GM12865 (cell line): ENCODE measurements at regions not wholly inside any gene's neighbourhood (a gene's known extent, or its start where the extent isn't known, plus 50 kb on each side); places are given as distances from the start of the nearest gene placed in this dataset.

Experiments used
- DNase-seq: peaks from one replicate; pipeline ENCODE4 v3.0.0; 2010; ENCODE audit warnings: low read depth
- H3K4me3 ChIP-seq: 2 replicates; pipeline ENCODE4 v1.5.1; 2011; ENCODE audit warnings: mild to moderate bottlenecking, low read depth, low read length, control low read depth
- TF ChIP-seq, protein P1 (sequence below): IDR thresholded peaks from 2 replicates; pipeline ENCODE4 v1.5.1; 2011; ENCODE audit warnings: low read length, control low read depth, low read depth, inconsistent platforms; ENCODE audit not compliant: insufficient read depth; ENCODE audit errors: missing control alignments

DNA sequence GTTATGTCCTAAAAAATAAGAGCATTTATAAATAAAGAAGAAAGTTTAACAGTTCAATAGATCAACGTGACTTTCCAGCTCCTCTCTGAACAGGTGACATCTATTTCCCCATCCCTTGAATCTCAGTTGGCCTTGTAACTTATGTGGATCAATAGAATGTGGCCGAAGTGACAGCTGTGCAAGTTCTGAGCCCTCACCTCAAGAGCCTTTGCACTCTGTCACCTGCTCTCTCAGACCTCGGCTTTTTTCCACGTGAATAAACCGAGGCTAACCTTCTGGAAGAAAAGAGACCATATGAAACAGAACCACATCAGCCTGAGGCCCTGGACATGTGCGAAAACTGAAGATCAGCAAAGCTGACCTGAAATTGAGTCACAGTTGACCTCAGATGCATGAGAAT, 253.0 kb downstream of the DAD1 start:
- TF ChIP-seq, protein P1, sequence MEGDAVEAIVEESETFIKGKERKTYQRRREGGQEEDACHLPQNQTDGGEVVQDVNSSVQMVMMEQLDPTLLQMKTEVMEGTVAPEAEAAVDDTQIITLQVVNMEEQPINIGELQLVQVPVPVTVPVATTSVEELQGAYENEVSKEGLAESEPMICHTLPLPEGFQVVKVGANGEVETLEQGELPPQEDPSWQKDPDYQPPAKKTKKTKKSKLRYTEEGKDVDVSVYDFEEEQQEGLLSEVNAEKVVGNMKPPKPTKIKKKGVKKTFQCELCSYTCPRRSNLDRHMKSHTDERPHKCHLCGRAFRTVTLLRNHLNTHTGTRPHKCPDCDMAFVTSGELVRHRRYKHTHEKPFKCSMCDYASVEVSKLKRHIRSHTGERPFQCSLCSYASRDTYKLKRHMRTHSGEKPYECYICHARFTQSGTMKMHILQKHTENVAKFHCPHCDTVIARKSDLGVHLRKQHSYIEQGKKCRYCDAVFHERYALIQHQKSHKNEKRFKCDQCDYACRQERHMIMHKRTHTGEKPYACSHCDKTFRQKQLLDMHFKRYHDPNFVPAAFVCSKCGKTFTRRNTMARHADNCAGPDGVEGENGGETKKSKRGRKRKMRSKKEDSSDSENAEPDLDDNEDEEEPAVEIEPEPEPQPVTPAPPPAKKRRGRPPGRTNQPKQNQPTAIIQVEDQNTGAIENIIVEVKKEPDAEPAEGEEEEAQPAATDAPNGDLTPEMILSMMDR: no peak
- peak; percentile 13 for DNase-seq
- H3K4me3 ChIP-seq: no peak overlapping the region

DNA sequence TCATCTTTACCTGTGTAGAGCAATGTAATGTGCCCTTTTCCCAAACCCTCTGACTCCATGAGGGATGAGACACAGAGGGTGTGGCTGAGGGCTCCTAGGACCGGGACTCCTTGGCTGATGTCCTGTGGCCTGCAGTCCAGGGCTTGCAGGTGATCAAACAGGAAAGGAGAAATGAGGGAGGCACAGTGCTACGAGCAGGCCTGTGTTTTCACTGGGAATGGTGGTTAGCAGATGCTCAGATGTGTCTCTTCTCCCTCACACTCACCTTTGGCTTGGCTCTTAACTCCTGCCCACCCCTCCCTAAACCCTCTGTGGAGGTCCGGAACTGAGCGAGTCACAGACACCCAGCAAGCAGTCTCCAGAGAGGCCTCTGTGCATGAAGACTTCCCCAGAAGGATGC, 254.4 kb downstream of the DAD1 start:
- TF ChIP-seq, protein P1: no peak
- no peak for DNase-seq
- H3K4me3 ChIP-seq: no peak overlapping the region

DNA sequence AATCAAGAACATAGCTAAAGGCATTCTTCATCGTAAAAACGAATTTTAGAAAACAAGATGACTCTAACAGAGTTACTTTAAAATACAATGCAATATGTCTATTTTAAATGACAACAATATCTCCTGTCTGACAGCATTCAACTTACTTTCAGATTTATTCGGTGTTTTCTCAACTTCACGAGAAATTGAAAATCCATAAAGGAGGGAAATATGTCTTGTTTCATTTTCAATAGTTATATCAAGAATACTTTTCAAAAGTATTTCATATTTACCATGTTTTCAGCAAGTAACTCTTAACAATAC, 254.8 kb downstream of the DAD1 start:
- H3K4me3 ChIP-seq: no peak overlapping the region
- TF ChIP-seq, protein P1: no peak
- no peak for DNase-seq

DNA sequence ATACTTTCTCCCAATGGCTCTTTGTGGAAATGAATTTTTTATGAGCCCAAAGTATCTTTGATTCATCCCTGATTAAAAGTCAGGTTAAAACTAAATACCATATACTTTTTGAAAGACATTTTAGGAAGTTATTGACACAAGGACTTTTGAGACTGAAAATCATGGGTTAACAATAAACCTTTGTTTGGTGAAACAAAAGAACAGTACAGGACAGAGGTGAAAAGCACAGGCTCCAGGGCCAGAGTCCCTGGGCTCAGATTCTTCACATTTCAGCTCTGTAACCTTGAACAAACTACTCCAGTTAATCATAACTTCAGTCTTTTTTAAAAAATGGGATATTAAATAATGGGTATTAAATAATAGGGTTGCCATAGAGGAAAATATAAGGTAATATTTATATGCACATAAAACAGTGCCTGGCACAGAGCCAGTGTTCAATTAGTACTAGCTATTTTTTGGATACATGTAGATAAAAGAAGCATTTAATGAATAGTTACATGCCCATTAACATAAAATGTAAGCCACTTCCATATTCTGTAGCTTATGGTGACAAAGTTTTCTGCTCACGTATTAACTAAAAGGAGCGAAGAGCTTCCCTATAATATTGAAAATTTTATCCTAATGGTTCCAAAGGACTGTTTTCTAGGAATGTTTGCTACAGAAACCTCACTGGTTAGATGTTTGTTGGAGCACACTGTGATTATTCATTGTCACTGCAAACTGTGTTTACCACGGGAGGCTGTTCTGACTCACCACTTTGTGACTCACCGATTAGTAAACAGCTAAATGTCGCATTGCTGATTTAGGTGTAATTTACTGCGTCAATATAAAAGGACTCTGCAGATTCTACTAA, 255.4 kb downstream of the DAD1 start:
- DNase-seq: peak; percentile 27
- TF ChIP-seq, protein P1: no peak
- no peak overlapping the region for H3K4me3 ChIP-seq

DNA sequence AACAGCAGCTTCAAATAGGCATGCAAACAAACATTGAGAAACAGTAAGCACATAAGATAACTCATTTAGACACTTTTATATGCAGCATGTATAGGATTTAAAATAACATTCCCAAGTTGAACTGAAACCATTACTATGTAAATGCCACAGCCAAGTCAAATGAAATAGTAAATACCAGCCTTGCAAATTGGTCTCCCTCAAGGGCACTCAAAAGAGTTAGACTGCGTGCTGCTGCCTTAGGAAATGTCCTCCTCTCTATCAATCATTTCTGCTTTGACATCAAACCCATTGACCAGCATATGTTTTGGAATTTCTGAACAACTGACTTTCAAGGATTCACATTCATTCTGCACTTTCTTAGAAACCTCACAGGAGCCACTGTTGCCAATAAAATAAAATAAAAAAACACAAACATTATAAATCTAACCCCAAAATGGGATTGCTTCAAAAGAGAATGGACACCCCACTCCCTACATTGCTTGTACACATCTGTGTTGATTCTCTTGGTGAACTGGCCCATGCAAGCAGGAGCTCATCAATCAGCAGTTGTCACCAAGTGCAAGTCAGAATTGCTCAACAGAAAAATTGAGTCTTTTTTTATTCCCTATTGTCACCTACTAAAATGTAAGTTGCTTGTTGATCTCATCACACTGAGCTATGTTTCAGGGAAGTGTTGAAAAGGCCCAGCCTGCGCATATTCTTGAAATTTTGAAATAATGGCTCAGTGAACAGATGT, 256.2 kb downstream of the DAD1 start:
- TF ChIP-seq, protein P1: no peak
- no peak overlapping the region for H3K4me3 ChIP-seq
- no peak for DNase-seq

DNA sequence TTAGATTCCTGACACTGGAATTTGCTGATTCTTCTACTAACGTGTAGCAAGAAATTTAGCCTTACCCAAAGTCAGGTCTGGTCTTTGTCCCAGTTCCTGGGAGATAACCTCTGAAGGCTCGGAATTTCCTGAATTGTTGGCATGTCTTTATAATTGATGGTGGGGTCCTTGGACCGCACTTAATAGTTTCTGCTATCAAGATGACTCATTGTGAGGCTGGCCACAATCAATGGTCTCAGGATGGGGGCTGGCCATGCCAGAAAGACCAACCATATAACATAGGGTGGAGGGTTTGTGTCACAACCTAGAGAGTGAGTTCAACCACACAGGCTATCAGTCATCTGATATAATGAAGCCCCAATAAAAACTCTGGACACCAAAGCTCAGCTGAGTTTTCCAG, 259.7 kb downstream of the DAD1 start:
- no peak overlapping the region for H3K4me3 ChIP-seq
- no peak for DNase-seq
- TF ChIP-seq, protein P1: no peak
